HepG2 (cell line): ENCODE measurements at regions not wholly inside any gene's neighbourhood (a gene's known extent, or its start where the extent isn't known, plus 50 kb on each side); places are given as distances from the start of the nearest gene placed in this dataset.
"Not testable (repeated sequence)": the region's sequence is repeated elsewhere in the genome, so short reads cannot be mapped to it uniquely, and the experiment has no call there.

Experiments used
- ATAC-seq: fragments of 200-7000 bp; cut with Tn5 transposase; 3 replicates; pipeline ENCODE4 v1.9.1; 2020; ENCODE audit warnings: mild to moderate bottlenecking, moderate library complexity
- BruUV-seq: library from RNA; stranded (reverse); fragments of 400-500 nt; replicated peaks from 2 replicates; lab custom pipeline; 2021; lab: Mats Ljungman, UMichigan
- CTCF ChIA-PET: fragments of 300-600 bp; formaldehyde crosslinking; extraction: SDS; loops from one replicate; lab custom pipeline; 2021; ENCODE audit warnings: low total read pairs, inconsistent platforms, low intra/inter-chr PET ratio; lab: Yijun Ruan, JAX
- POLR2A ChIA-PET: fragments of 350-600 bp; sonication (Branson Sonifier 250); formaldehyde crosslinking; loops from one replicate; lab custom pipeline; 2020; ENCODE audit warnings: antibody characterized with exemption, inconsistent platforms; lab: Yijun Ruan, JAX
- DNase-seq: peaks from one replicate; pipeline ENCODE4 v3.0.0-alpha.2; 2015; ENCODE audit warnings: low spot score
- FAIRE-seq: peaks from 3 replicates; lab custom pipeline; 2011; peaks lifted over from hg19 to GRCh38; lab: Jason Lieb, UNC
- H2AFZ ChIP-seq: one replicate; pipeline ENCODE4 v1.6.1; 2011; ENCODE audit warnings: low read length, inconsistent platforms
- H3K27ac ChIP-seq: fragments of 300-600 bp; 3 replicates; pipeline ENCODE4 v1.8.0; 2011; ENCODE audit warnings: mixed run types, mild to moderate bottlenecking, mixed read lengths, low read length, inconsistent platforms; ENCODE audit not compliant: insufficient read depth; ENCODE audit errors: extremely low read length
- H3K27me3 ChIP-seq, 2 experiments: fragments of 200-600 bp in 1 of 2; 2 replicates in 1 of 2; 3 replicates in 1 of 2; pipeline versions ENCODE4 v1.6.0 to v1.8.0; 2011; ENCODE audit warnings: low read length in 2 of 2, mild to moderate bottlenecking in 2 of 2, moderate library complexity in 2 of 2, inconsistent platforms in 1 of 2; ENCODE audit not compliant: insufficient read depth in 2 of 2, control insufficient read depth in 1 of 2
- H3K36me3 ChIP-seq, 2 experiments: fragments of 200-600 bp in 1 of 2; replicated peaks in 1 of 2; 2 replicates in 1 of 2; 3 replicates in 1 of 2; pipeline versions ENCODE4 v1.5.1 to v1.8.0; 2011; ENCODE audit warnings: low read length in 2 of 2, inconsistent platforms in 1 of 2; ENCODE audit not compliant: insufficient read depth in 2 of 2, control insufficient read depth in 1 of 2
- H3K4me1 ChIP-seq: 2 replicates; pipeline ENCODE4 v1.5.1; 2012; ENCODE audit warnings: low read length, inconsistent platforms; ENCODE audit not compliant: insufficient read depth
- H3K4me2 ChIP-seq: 2 replicates; pipeline ENCODE4 v1.6.0; 2011; ENCODE audit warnings: low read depth, low read length, inconsistent platforms
- H3K4me3 ChIP-seq, 3 experiments: fragments of 200-600 bp in 1 of 3; sonication (generic), shearing (Covaris generic) in 1 of 3; replicated peaks in 1 of 3; 2 replicates each; pipeline ENCODE4 v1.5.1; 2011 to 2016; ENCODE audit warnings: low read length in 3 of 3, inconsistent platforms in 2 of 3, low read depth in 2 of 3, mild to moderate bottlenecking in 2 of 3, control low read depth in 1 of 3, mixed read lengths in 1 of 3; ENCODE audit not compliant: insufficient read depth in 1 of 3
- H3K79me2 ChIP-seq: one replicate; pipeline ENCODE4 v1.6.1; 2011; ENCODE audit warnings: low read length, inconsistent platforms; ENCODE audit not compliant: insufficient read depth
- H3K9ac ChIP-seq: 2 replicates; pipeline ENCODE4 v1.6.0; 2011; ENCODE audit warnings: mild to moderate bottlenecking, low read depth, low read length, inconsistent platforms; ENCODE audit not compliant: insufficient read depth
- H3K9me3 ChIP-seq: 2 replicates; pipeline ENCODE4 v1.5.1; 2012; ENCODE audit warnings: mild to moderate bottlenecking, low read length
- H4K20me1 ChIP-seq: 2 replicates; pipeline ENCODE4 v1.6.0; 2011; ENCODE audit warnings: inconsistent platforms, mild to moderate bottlenecking, low read length, moderate library complexity; ENCODE audit not compliant: insufficient read depth
- ARNTL ChIP-seq: sonication (generic); formaldehyde crosslinking; IDR thresholded peaks from 2 replicates; pipeline ENCODE4 v1.4.0; 2020; ENCODE audit warnings: mild to moderate bottlenecking, missing genetic modification reagents
- BORCS8-MEF2B ChIP-seq: sonication (generic); formaldehyde crosslinking; IDR thresholded peaks from 2 replicates; pipeline ENCODE4 v1.8.0; 2022; ENCODE audit warnings: mild to moderate bottlenecking, missing genetic modification reagents
- DNMT1 ChIP-seq: sonication (generic); formaldehyde crosslinking; IDR thresholded peaks from 2 replicates; pipeline ENCODE4 v1.5.1; 2020; ENCODE audit warnings: mild to moderate bottlenecking, missing genetic modification reagents
- POLR2A ChIP-seq, 2 experiments: IDR thresholded peaks; 2 replicates each; pipeline ENCODE4 v1.6.1; 2011; ENCODE audit warnings: low read depth in 2 of 2, low read length in 2 of 2, mild to moderate bottlenecking in 1 of 2, moderate library complexity in 1 of 2; ENCODE audit not compliant: insufficient read depth in 1 of 2
- TP53 ChIP-seq: sonication (generic); formaldehyde crosslinking; conservative IDR thresholded peaks from 2 replicates; pipeline ENCODE4 v1.4.0; 2020; ENCODE audit warnings: missing genetic modification reagents
- XBP1 ChIP-seq: sonication (generic); formaldehyde crosslinking; IDR thresholded peaks from 2 replicates; pipeline ENCODE4 v1.5.0; 2020; ENCODE audit warnings: missing genetic modification reagents
- ZKSCAN1 ChIP-seq: fragments of 150-350 bp; IDR thresholded peaks from 2 replicates; pipeline ENCODE4 v1.6.1; 2014; ENCODE audit warnings: low read length
- ZNF672 ChIP-seq: sonication (generic); formaldehyde crosslinking; IDR thresholded peaks from 2 replicates; pipeline ENCODE4 v1.8.1; 2022; ENCODE audit warnings: missing genetic modification reagents
- WGBS: methylation state at CpG from one replicate; pipeline ENCODE4 v1.1.6; 2017; ENCODE audit warnings: low lambda C conversion rate; 5-methylcytosine and 5-hydroxymethylcytosine counted together
- in situ Hi-C: cut with HindIII; loops from 2 replicates; pipeline ENCODE4 v1.10.0; 2017; ENCODE audit warnings: low pct_unique_long_range_greater_than_20kb; ENCODE audit not compliant: extremely low pct_ligation_motif_present
- intact Hi-C: fragments of 100-400 bp; cut with micrococcal nuclease; formaldehyde crosslinking; loops from one replicate; pipeline ENCODE4 v1.10.0; 2022; ENCODE audit not compliant: unreplicated experiment
- TF ChIP-seq, protein P1 (sequence below): sonication (generic); formaldehyde crosslinking; conservative IDR thresholded peaks from 2 replicates; pipeline ENCODE4 v1.4.0; 2020; ENCODE audit warnings: missing genetic modification reagents
- TF ChIP-seq, protein P2 (sequence below): sonication (generic); formaldehyde crosslinking; IDR thresholded peaks from 2 replicates; pipeline ENCODE4 v1.4.0; 2020; ENCODE audit warnings: missing genetic modification reagents
- TF ChIP-seq, protein P3 (sequence below): sonication (generic); formaldehyde crosslinking; IDR thresholded peaks from 2 replicates; pipeline ENCODE4 v1.4.0; 2020; ENCODE audit warnings: missing genetic modification reagents

DNA sequence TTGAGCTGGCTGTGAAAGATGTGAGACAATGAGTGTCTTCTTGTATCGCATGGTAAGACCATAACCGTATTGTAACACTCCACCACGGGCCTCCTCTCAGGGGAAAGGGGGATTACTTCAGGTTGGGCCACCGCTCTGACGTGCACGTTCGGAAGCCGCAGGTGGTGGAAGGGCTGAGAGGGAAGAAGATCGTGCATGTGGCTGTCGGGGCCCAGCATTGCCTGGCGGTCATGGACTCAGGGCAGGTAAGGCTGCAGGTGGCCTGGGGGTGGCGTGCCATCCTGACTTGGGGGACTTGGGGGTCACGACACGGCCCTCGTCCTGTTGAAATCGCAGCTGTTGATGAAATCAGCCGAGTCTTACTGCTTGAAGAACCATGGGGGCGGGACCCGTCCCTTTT, 87.3 kb upstream of the FAN1 start (continued):
- TF ChIP-seq, protein P1, sequence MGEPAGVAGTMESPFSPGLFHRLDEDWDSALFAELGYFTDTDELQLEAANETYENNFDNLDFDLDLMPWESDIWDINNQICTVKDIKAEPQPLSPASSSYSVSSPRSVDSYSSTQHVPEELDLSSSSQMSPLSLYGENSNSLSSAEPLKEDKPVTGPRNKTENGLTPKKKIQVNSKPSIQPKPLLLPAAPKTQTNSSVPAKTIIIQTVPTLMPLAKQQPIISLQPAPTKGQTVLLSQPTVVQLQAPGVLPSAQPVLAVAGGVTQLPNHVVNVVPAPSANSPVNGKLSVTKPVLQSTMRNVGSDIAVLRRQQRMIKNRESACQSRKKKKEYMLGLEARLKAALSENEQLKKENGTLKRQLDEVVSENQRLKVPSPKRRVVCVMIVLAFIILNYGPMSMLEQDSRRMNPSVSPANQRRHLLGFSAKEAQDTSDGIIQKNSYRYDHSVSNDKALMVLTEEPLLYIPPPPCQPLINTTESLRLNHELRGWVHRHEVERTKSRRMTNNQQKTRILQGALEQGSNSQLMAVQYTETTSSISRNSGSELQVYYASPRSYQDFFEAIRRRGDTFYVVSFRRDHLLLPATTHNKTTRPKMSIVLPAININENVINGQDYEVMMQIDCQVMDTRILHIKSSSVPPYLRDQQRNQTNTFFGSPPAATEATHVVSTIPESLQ: no peak

DNA sequence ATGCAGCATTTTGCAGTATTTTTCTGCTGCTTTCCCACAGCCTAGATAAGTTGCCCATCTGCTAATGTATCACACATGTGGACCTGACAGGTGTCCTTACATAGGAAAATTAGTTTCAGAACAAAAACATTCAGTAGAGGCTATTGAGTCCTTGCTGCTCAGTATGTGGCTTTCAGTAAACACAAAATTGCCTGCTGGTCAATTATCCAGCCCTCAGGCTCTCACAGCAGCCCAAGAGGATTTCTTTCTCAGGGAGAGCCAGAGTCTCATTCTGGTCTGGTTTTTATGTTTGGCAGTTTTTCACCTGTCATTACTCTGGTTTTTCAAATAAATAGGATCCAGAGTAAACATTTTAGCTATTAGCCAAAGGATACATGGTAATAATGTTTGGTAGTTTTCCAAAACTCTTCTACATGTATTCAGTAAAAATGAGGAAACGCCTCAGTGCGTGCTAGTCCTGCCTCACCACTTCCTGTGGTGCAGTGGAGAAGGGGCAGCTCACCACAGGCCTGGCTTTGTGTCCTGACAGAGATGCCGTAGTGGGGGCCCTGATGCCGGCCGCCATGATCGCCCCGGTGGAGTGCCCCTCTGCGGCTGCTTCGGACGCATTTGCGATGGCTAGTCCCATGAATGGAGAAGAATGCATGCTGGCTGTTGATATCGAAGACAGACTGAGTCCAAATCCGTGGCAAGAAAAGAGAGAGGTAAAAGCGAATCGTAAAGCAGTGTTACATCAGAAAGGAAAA, 80.5 kb upstream of the FAN1 start:
- intact Hi-C loops, ATAC-seq, POLR2A ChIA-PET, H3K9me3 ChIP-seq, DNase-seq, H3K4me1 ChIP-seq, FAIRE-seq, H3K27ac ChIP-seq, H4K20me1 ChIP-seq, H3K79me2 ChIP-seq, H3K36me3 ChIP-seq, H3K4me3 ChIP-seq, BruUV-seq, H3K27me3 ChIP-seq, in situ Hi-C loops, H2AFZ ChIP-seq, H3K4me2 ChIP-seq, H3K9ac ChIP-seq, CTCF ChIA-PET: not testable (repeated sequence)
- WGBS: 76% methylated on average over 15 of the region's 15 CpGs

DNA sequence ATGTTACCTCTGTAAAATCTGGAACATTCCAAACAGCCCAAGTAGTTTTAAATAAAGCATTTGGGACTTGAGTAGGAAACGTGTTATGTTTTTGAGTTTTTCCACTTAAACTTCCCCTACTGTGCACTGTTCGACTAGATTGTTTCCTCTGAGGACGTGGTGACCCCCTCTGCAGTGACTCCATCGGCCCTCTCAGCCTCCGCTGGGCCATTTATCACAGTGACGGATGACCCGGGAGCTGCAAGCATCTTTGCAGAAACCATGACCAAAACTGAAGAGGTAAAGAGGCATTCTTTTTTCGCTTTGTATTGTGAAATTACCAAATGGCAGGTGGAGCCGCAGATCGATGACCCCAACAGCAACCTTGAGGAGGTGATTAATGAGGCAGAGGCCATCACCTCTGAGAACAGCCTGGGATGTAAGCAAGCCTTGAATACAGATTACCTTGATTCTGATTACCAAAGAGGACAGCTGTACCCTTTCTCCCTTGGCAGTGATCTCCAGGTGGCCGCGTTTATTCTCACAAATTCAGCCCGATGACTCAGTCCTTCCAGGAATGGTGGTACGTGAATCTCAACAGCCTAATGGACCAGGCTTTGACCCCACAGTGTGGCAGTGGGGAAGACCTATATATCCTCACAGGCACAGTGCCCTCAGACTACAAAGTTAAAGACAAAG, 79.1 kb upstream of the FAN1 start:
- DNase-seq: no peak
- H3K79me2 ChIP-seq: no peaks in the 10 kb centered on the region
- in situ Hi-C loops (no loop called here), intact Hi-C loops (no loop called here)
- H3K9me3 ChIP-seq: no peaks in the 10 kb centered on the region
- H3K27me3 ChIP-seq: no peaks in the 10 kb centered on the region
- H3K36me3 ChIP-seq: no peaks in the 10 kb centered on the region
- H4K20me1 ChIP-seq: no peaks in the 10 kb centered on the region
- 58% methylated on average over 13 of the region's 14 CpGs for WGBS
- no peak overlapping the region for H2AFZ ChIP-seq
- no peak overlapping the region for H3K4me2 ChIP-seq
- BruUV-seq: no TSS peak
- ChIA-PET CTCF (no interaction called here), POLR2A (no interaction called here)
- no peak for FAIRE-seq
- no peak for TF ChIP-seq BORCS8-MEF2B
- TF ChIP-seq, protein P2, sequence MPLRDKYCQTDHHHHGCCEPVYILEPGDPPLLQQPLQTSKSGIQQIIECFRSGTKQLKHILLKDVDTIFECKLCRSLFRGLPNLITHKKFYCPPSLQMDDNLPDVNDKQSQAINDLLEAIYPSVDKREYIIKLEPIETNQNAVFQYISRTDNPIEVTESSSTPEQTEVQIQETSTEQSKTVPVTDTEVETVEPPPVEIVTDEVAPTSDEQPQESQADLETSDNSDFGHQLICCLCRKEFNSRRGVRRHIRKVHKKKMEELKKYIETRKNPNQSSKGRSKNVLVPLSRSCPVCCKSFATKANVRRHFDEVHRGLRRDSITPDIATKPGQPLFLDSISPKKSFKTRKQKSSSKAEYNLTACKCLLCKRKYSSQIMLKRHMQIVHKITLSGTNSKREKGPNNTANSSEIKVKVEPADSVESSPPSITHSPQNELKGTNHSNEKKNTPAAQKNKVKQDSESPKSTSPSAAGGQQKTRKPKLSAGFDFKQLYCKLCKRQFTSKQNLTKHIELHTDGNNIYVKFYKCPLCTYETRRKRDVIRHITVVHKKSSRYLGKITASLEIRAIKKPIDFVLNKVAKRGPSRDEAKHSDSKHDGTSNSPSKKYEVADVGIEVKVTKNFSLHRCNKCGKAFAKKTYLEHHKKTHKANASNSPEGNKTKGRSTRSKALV (CRISPR knock-in tag): no peak
- no peak for TF ChIP-seq POLR2A (IDR thresholded peaks at IDR 0.05; ENCODE audit: insufficient read depth in 1 of 2, low read depth in 2 of 2, low read length in 2 of 2)
- TF ChIP-seq XBP1: no peak
- TF ChIP-seq, protein P3, sequence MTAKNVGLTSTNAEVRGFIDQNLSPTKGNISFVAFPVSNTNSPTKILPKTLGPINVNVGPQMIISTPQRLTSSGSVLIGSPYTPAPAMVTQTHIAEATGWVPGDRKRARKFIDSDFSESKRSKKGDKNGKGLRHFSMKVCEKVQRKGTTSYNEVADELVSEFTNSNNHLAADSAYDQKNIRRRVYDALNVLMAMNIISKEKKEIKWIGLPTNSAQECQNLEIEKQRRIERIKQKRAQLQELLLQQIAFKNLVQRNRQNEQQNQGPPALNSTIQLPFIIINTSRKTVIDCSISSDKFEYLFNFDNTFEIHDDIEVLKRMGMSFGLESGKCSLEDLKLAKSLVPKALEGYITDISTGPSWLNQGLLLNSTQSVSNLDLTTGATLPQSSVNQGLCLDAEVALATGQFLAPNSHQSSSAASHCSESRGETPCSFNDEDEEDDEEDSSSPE (CRISPR knock-in tag): no peak
- TF ChIP-seq ZKSCAN1: no peak
- TF ChIP-seq ZNF672 (CRISPR knock-in tag): no peak
- TF ChIP-seq DNMT1 (CRISPR knock-in tag): no peak
- no peak for TF ChIP-seq ARNTL (CRISPR knock-in tag)
- no peak for TF ChIP-seq TP53 (CRISPR knock-in tag)
- no peak overlapping the region for H3K9ac ChIP-seq
- H3K27ac ChIP-seq: no peak overlapping the region
- ATAC-seq: no peak
- no peak overlapping the region for H3K4me3 ChIP-seq
- no peaks in the 10 kb centered on the region for H3K4me1 ChIP-seq
